ENCODE measurements at regions not wholly inside any gene's neighbourhood (a gene's known extent, or its start where the extent isn't known, plus 50 kb on each side); places are given as distances from the start of the nearest gene placed in this dataset.

DNA sequence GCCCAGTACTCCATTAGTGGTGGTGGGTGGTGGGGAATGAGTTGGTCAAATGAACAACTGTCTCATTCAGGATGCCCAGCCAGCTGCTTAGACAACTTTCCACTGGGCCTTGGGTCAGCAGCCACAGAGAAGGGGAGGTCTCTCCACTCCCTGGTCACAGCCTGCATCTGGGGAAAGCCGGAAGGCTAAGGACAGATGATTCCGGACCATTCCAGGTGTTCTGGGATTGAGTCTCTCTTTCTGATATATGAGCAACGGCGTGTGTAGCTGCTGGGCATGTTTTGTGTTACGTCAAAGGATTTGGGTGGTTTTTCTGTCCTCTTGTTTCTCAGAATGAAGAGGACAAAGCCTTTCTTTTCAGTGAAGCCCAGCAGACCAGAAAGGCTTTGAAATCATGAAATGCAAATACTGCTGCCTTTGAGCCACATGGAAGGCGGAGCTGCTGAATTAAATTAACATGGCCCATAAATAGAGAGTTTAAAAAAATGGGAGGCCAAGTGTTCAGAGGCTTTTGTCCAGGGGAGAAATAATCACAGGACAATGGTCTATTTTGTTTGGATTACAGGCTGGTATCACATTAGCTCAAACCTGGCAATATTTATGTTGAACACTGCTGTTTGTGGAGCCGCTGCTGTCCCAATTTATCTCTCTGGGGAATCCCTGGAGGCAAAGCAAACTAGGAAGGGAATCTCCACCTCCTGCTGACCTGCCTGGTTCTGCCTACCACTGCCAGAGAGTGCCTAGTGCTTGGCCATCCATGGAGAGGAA is 234.4 kb upstream of the E2F8 start:
- no peak for DNase-seq (ENCODE audit: low read depth in 2 of 2, low spot score in 1 of 2)

DNA sequence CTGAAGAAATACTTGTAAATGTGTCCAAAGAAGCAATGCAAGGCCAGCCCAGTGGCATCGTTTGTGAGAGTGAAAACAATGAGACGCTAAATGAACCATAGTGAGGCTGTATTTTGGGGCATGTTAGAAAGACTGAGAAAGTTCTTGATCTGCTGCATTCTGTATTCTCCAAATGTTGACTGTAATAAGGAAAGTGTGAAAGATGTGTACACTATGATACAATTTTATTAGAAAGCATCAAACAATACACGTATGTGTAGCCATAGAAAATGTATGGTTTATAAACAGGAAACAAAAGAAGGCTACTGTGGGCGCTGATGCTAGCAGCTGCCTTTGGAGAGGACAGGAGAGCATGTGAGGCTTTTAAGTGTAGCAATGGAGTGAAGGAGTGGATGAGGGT is 233.5 kb upstream of the E2F8 start:
- no peak for DNase-seq (ENCODE audit: low read depth in 2 of 2, low spot score in 1 of 2)

DNA sequence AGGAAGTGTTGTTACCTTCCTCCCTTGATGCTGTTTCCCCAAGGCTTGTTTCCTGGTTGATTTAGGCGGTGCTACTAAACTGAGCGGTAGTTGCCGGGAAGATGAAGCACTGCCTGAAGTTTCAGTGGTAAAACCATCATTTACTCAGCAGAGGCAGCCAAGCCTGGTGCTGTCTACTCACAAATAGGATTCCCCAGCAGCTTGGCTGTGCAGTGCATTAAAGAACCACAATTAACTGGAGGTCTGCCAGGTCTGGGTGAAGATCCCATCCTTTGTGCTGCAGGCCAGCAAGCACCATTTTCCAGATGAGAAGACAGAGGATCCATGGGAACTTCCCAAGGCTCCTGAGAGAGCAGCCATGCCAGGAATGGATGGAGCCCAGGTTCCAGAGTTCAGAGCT is 231.9 kb upstream of the E2F8 start:
- no peak for DNase-seq (ENCODE audit: low read depth in 2 of 2, low spot score in 1 of 2)

DNA sequence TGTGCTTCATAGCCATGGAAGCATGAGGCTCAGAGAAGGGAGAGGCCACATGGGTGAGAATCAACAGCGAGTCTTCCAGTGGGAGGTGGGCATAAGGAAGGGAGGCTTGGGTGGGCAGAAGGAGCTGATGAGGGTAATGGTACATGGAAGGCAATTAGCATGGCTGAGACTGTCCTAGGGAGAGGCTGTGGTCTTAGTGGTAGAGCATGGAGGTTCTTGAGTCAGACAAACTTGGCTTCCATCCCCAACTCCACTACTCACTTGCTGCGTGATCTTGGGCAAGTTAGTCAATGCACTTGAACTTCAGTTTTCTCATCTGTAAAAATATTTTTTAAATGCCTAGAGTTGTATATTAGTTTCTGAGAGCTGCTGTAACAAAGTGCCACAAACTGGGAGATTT is 227.2 kb upstream of the E2F8 start:
- no peak for DNase-seq (ENCODE audit: low read depth in 2 of 2, low spot score in 1 of 2)

DNA sequence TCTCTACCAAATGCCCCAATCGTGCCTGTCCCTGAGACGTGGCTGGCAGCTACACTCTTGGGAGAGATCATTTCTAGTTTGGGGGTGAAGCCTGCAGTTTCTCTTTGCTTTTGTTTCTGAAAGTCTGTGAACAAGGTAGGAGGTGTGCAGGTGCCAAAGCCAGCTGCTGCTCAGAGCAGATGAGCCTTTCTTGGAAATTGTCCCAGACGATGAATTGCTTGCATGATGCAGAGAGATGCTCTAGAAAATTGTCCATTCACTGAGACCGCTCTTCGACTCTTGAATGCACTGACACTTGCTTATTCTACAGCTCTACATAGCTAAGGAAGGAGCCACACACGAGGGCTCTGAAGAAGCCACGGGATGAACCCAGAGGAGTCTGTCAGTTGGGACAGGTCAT is 225.6 kb upstream of the E2F8 start:
- no peak for DNase-seq (ENCODE audit: low read depth in 2 of 2, low spot score in 1 of 2)

DNA sequence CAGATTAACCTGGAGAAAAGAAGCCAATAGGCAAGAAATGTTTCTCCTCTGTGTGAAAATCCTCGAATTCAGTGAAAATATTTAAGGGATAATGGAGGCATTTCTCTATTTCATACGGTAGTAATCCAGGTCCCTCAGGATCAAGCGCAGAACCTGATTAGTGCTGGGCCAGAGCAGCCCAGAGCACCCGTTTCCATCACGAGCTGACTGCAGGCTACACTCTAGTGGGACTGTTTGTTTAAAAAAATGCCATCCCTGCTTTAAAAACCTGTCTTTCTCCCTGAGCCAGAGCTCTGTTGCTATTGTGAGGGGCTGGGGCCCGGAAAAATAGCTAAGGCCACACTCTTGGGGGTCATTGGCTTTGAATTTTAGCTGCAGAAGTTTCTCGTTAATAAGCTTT is 223.2 kb upstream of the E2F8 start:
- no peak for DNase-seq (ENCODE audit: low read depth in 2 of 2, low spot score in 1 of 2)

DNA sequence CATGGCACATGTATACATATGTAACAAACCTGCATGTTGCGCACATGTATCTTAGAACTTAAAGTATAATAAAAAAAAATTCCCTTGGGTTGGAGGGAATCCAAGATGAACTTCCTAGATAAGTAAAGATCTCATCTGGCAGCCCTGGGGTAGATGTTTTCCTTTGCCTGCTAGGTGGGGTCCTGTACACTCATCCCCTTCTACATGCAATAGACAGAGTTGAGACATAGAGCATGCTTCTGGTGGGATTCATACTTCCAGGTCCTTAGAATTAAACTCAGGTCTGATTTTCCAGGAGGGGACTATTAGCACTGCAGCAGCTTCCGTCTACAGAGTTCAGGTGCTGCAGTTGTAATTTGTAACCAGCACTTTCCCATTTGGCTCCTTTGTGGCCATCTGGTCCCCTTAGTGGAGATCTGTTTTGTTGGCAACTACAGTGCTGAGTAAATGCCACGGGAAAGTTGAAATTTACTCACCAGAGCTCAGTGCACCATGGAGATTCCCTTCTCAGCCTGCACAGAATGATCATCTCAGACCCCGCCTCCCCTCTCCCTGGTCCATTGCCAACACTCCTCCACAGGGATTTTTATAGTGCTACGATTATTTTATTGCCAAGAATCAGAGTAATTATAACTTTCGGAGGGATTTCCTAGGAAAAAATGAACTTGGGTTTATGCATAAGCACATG is 220.1 kb upstream of the E2F8 start:
- no peak for DNase-seq (ENCODE audit: low read depth in 2 of 2, low spot score in 1 of 2)

DNA sequence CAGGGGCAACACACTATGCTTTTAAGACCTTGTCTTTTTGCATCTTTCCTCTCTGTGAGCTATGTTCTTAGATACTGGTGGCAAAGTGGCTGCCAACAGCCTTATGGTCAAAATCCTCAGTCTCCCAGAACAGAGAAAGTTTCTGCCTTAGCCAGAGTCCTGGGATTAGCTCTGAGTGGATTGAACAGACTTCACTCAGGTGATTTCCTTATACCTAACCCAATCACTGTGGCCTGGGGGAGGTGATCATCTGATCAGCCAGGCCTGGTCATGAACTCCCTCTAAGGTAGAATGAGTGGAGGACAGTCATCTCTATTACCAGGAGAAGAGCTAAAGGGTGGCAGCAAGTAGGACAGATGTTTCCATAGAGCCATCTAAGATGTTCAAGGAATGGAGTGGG is 218.5 kb upstream of the E2F8 start:
- no peak for DNase-seq (ENCODE audit: low read depth in 2 of 2, low spot score in 1 of 2)

DNA sequence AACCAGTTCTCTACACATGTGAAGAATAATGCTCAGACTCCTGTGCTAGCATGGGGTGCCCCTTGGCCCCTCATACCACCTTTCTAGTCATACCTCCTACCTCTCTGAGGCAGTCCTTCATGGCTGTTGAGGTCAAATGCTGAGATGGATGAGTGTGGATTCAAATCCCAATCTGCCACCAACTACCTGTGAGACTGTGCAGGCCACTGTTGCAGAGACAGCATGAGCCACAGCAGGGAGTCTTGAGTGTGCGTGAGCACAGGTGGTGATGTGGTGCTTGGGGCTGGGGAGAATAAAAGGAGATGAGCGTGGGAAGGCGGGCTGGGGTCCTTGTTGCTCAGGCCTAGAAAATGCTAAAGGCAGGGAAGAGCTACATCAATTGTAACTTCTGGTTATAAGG is 218.0 kb upstream of the E2F8 start:
- DNase-seq (ENCODE audit: low read depth in 2 of 2, low spot score in 1 of 2): no peak

DNA sequence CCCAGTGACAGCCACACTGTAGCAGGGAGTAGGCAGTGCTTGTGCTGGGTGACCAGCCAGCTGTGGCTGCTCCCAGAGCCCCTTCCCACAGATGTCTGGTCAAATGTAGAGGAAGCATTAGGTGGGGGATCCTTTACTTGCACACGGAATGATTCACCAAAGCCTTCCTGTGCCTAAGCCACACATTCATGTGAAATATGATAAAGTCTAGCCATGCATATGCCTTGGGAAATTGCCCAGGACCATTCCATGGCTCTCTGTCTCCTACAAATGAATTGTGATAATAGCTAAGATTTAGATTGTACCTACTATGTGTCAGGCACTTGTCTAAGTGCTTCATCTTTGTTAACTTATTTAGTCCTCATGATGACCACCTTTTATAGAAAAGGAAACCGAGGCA is 217.5 kb upstream of the E2F8 start:
- no peak for DNase-seq (ENCODE audit: low read depth in 2 of 2, low spot score in 1 of 2)

DNA sequence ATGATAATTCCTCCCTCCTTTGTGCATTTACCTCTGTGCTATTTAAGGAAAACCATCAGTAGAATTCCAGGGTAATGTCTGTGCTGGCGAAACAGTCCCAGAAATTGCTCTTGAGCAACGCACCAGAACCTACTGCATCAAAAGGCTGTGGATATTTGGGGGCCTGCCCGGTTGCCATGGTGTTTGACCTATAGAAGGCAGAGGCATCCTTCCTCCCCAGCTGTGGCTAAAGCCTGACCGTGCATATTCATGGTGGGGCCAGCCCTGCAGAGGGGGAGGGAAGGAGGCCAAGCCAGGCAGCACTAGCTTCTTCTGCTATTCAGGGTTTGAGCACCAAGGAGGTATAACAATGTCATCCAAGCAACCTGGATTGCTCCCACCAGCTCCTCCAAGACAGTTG is 215.0 kb upstream of the E2F8 start:
- no peak for DNase-seq (ENCODE audit: low read depth in 2 of 2, low spot score in 1 of 2)

DNA sequence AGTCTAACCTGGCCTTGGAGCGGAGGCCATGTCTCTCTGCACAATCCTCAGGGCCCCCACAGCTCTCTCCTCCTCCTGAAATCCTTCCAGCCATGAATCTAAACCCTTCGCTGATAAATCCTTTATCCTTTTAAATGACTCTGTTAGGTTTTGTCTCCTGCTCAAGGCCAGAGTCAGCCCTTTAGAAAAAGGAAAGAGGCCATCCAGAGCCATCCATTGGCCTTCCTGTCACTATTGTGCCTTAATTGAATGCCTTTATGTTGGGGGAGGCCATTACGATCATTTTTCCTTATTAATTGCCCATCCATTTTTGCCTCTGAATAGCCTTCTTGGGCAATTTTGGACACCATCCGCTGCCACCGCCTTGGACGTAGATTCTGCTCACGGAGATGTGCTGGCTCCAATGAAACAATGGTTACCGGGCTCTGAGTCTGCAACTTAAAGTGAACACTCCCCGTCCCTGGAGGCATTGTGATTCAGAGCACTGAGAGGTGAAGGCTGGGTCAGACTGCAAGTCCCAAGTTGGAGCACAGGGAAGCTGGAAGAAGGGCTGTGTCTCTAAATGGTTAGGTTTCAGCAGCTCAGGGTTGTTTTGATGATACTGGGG is 213.0 kb upstream of the E2F8 start:
- no peak for DNase-seq (ENCODE audit: low read depth in 2 of 2, low spot score in 1 of 2)

DNA sequence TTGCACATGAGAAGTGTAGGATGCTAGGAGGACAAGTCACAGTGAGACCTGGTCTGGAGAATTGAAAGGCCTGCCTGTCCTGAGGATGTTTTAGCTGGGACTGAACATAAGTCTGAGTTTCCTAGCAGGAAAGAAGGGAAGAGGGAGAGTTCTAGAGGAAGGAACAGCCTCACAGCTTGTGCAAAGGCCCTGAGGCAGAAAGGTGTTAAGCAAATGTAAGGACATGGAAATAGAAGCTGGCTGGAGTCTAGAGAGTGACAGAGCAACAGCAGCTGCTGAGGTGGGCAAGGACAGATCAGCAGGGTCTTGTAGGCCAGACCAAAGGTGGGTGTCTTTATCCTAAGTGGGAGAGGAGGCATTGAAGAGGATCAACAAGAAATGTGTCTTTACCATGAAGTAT is 210.9 kb upstream of the E2F8 start:
- no peak for DNase-seq (ENCODE audit: low read depth in 2 of 2, low spot score in 1 of 2)

DNA sequence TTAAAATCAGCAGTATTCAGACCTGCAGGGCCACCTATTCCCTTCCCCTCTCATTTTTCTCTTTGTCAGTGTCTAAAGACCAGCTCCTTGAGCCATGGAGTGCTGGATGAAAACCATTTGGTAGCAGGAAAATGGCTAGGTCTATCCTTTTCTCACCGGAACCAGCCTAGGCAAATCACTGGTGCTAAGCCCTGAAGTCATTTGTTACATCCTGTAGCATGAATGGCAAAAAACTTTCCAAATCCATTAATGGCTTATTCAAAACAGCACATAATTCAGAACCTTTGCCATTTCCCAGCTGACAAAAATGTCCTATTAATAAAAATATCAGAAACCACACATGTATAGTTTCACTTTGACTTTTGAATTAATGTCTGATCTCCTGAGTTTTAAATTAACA is 209.5 kb upstream of the E2F8 start:
- no peak for DNase-seq (ENCODE audit: low read depth in 2 of 2, low spot score in 1 of 2)

DNA sequence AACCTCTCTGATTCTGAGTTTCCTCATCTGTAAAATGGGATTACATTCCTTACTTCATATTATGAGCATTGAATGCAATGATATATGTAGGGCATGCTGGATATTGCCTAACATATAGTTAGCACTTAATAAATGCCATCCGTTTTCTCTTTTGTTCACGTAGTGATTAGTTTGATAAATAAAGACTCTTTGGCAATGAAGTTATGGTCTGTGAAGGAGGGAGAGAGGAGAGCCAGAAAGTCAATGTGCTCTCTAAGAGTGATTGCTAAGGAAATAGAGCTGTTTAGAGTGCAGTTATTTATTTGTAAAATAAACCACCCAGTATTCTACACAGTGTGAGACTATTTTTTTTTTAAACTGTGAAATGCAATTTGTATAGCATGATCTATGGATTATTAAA is 207.9 kb upstream of the E2F8 start:
- no peak for DNase-seq (ENCODE audit: low read depth in 2 of 2, low spot score in 1 of 2)

DNA sequence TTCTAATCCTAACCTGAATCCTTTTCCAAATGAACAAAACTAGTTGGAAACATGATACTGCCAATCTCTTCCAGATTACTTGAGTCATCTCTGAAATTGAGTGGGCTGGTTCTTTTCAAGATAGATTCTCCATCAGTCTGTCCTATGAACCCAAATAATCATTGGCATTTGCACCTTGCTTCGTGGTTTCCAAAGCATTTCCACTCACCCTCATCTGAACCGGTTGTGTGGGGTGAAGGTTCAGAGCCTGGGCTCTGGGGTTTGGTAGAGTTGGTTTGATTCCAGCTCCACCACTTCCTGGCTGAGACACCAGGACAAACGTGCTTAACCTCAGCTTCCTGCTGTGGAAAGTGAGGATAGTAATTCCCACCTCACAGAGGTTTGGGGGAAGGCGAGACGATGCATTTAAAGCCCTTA is 206.4 kb upstream of the E2F8 start:
- DNase-seq (ENCODE audit: low read depth in 2 of 2, low spot score in 1 of 2): no peak

DNA sequence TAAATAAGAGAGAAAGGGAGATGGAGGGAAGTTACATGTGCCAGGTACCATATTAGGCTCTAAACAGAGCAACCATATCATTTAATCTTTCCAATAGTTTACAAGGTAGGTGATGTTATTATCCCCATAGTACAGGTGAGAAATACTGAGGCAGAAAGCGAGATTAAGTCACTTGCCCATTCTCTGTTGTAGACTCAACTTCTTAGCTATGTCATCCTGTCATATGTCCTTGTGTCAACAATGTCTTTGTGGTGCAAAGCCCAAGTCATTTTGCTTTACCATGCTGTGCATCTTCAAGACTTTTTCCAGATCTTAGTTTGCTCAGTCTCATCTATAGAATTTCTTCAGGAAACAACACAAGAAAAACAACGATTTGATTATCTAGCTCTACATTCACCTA is 205.0 kb upstream of the E2F8 start:
- no peak for DNase-seq (ENCODE audit: low read depth in 2 of 2, low spot score in 1 of 2)

DNA sequence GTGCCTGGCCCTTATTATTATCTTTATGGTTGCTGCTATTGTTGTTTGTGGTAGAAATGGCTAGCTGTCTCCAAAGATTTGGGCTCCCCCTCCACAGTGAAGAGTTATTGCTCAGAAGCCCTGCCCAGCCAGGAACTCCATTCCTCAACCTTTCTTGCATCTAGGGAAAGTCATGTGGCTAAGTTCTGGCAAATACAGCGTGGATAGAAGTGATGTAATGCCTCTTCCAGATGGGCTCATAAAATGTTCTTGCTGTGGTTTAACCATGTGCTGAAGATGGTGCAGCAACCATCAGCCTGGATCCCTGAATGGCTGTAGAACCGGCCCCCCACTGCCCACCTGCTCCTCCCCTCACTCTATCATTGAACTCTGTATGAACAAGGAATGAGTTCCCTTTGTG is 203.5 kb upstream of the E2F8 start:
- no peak for DNase-seq (ENCODE audit: low read depth in 2 of 2, low spot score in 1 of 2)

DNA sequence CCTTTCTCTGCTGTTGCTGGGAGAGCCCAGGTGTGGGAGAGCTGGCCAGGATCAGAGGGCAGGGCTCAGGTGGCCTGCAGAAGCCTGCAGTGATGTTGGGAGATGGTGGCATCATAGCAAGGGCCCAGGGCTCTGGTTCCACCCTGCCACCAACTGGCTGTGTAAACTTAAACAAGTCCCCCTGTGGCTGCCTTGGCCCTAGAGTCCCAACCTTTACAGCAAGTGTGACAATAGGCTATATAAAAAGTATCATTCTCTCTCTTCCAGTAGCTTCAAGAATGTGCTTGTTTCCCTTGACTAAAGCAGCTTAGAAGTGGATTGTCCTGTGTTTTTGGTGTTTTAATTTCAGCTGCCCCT is 201.8 kb upstream of the E2F8 start:
- DNase-seq (ENCODE audit: low read depth in 2 of 2, low spot score in 1 of 2): no peak

DNA sequence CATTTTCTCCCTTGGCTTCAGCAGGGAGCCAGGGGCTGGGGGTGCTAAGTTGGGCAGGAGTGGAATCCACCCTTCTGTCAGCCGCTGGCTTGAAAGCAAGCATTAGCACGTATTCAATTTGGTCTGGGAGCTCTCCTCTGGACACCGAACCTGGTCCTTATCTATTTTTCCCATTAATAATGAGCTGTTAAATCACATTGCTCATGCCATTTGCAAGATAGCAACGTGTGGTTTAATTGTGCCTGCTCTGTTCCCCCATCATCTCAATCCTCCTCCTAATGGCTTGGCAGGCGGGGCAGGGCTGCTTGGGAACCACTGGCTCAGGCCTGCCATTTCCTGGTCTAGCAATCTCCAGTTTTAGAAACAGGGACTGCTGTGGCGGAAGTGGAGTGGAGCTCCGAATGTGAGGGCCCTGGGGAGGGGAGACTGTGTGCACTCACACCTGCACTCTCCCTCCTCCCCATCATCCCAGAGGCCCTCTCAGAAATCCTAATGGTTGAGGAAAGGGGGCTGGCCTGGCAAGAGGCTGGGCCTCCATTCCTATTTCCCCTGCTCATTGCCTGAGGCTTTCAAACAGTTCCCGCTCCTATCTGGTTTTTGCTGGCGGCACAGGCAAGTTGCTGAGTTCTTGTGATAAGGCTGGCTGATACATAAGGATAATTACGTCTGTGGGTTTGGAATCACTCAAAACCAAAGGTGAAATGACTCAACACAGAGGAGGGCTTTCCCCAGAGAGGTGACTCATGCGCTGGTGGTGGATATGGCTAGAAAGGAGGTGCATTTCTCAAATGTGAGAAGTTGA is 201.2 kb upstream of the E2F8 start:
- DNase-seq (ENCODE audit: low read depth in 2 of 2, low spot score in 1 of 2): no peak

DNA sequence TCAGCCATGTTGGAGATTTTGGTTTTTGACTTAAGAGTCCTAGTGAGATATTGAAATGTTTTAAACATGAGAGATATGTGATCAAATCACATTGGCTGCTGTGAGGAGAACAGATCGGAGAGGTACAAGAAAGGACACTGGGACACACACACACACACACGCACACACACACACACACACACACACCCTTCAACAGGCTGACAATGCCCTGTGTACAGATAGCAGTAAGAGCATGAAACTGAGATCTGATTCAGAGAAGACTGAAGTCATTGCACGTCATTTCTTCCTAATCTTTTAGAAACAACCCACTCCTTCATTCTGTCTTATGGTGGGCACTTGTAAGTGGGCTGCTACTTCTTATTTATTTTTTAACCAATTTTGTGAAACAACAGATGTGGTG is 200.5 kb upstream of the E2F8 start:
- no peak for DNase-seq (ENCODE audit: low read depth in 2 of 2, low spot score in 1 of 2)

DNA sequence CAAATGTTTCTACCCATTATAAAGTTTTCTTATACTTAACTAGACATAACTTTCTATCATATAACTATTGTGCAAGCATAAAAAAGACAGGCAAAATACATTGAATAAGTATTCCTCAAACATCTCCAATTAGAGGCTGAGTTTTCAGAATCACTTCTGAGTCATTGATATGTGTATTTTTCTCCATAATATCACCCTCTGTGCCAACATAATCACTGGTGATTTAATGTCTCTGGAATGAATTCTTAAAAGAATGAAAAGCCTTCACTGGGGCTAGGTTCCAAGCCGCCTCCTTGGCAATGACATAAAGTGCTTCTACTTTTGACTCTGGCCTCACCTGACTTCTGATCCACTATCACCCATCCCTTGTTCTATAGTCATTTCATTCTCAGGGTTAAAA is 197.0 kb upstream of the E2F8 start:
- no peak for DNase-seq (ENCODE audit: low read depth in 2 of 2, low spot score in 1 of 2)
